ENCODE measurements at regions not wholly inside any gene's neighbourhood (a gene's known extent, or its start where the extent isn't known, plus 50 kb on each side); places are given as distances from the start of the nearest gene placed in this dataset.
A peak's percentile ranks its signal among the peaks of the same experiment; 100 is the strongest.

DNA sequence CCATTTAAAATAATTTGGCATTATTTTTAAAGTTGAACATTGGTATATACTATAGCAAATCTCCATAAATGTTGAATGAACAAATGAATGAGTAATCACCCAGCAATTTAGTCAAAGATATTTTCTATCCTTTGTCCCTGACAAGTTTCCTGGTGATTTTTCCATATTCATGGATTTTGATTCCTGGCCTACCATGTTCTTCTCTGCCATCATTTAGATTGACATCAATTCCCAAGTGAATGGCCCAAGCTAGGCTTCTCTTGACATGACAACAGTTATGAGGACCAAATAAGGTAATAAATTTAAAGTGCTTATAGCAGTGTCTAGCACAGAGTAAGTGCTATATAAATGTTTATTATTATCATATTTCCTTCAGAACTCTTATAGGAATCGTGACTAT is 120.1 kb upstream of the ADGRF1 start:
- no peak for DNase-seq (ENCODE audit: low read depth)
- TF ChIP-seq, protein P1, sequence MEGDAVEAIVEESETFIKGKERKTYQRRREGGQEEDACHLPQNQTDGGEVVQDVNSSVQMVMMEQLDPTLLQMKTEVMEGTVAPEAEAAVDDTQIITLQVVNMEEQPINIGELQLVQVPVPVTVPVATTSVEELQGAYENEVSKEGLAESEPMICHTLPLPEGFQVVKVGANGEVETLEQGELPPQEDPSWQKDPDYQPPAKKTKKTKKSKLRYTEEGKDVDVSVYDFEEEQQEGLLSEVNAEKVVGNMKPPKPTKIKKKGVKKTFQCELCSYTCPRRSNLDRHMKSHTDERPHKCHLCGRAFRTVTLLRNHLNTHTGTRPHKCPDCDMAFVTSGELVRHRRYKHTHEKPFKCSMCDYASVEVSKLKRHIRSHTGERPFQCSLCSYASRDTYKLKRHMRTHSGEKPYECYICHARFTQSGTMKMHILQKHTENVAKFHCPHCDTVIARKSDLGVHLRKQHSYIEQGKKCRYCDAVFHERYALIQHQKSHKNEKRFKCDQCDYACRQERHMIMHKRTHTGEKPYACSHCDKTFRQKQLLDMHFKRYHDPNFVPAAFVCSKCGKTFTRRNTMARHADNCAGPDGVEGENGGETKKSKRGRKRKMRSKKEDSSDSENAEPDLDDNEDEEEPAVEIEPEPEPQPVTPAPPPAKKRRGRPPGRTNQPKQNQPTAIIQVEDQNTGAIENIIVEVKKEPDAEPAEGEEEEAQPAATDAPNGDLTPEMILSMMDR (IDR thresholded peaks at IDR 0.05; ENCODE audit: control insufficient read depth, insufficient read depth, low read depth, low read length, missing control alignments) = no peak
- no peak overlapping the region for H3K4me3 ChIP-seq (ENCODE audit: control insufficient read depth, low read depth, low read length)

DNA sequence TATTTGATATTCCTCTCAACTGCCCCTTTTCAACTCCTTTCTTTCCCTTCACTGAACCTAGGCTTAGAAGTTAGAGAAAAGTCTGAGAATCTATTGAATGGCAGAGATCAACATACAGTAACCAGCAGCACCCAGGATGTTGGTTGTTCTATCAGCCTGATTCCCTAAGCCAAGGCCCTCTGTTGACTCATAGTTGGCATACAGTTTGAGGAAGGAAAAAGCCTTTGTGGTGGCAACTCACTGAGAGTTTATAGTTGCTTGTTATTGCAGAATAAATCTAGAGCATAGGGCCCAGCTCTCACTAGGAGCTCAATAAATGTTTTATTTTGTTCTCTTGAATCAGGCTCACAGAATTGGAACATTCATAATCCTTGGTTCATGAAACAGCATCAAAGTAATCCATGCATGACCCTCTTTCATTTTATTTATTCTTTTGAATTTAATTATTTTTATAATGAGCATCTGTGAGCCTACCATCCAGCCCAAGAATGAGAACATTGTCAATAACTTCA is 119.1 kb upstream of the ADGRF1 start:
- DNase-seq (ENCODE audit: low read depth) = peak; percentile 32
- H3K4me3 ChIP-seq (ENCODE audit: control insufficient read depth, low read depth, low read length) = no peak overlapping the region
- TF ChIP-seq, protein P1 (IDR thresholded peaks at IDR 0.05; ENCODE audit: control insufficient read depth, insufficient read depth, low read depth, low read length, missing control alignments) = no peak

DNA sequence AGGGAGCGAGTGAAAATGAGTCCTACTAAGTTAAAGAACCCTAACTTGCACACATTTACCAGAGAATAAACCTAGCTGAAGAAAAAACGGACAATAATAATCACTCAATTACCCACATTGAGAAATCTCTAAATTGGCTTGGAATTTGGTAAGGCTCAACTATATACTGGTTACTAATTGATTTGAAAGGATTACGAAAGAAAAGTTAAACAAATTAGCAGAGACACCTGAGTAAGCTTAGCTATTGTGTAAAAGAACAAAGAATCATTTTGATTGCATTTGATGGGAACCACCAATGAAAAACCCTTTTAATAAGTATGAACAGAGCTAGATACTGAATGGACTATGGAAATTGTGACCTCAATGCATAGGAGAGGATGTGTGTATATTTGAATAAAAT is 118.6 kb upstream of the ADGRF1 start:
- no peak overlapping the region for H3K4me3 ChIP-seq (ENCODE audit: control insufficient read depth, low read depth, low read length)
- DNase-seq (ENCODE audit: low read depth) = no peak
- TF ChIP-seq, protein P1 (IDR thresholded peaks at IDR 0.05; ENCODE audit: control insufficient read depth, insufficient read depth, low read depth, low read length, missing control alignments) = no peak

DNA sequence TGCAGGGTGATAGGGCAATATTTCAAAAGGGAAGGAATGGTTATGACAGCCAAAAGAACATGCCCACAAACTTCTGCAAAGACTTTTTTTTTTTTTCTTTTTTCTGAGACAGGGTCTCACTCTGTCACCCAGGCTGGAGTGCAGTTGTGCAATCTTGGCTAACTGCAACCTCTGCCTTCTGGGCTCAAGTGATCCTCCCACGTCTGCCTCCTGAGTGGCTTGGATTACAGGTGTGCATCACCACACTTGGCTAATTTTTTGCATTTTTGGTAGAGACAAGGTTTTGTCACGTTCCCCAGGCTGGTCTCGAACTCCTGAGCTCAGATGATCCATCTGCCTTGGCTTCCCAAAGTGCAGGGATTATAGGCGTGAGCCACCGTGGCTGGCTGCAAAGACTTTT is 117.6 kb upstream of the ADGRF1 start:
- TF ChIP-seq, protein P1 (IDR thresholded peaks at IDR 0.05; ENCODE audit: control insufficient read depth, insufficient read depth, low read depth, low read length, missing control alignments) = no peak
- DNase-seq (ENCODE audit: low read depth) = no peak
- no peak overlapping the region for H3K4me3 ChIP-seq (ENCODE audit: control insufficient read depth, low read depth, low read length)

DNA sequence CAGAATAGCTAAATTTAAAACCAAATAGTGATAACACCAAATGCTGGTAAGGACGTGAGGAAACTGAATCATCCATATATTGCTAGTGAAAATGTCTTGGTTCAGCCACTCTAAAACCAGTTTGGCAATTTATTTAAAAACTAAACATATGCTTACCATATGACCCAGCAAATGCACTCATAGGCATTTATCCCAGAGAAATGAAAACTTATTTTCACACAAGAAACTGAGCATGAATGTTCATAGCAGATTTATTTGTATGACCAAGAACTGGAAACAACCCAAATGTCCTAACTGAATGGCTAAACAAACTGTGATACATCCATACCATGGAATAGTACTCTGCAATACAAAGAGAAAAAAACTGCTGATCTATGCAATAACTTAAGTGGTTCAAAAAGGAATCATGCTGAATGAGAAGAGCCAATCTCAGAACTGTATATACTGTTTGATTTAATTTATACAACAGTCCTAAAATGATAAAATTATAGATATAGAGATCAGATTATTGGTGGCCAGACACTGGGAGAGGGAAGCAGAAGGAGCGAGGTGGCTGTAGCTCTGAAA is 115.6 kb upstream of the ADGRF1 start:
- TF ChIP-seq, protein P1 (IDR thresholded peaks at IDR 0.05; ENCODE audit: control insufficient read depth, insufficient read depth, low read depth, low read length, missing control alignments) = no peak
- H3K4me3 ChIP-seq (ENCODE audit: control insufficient read depth, low read depth, low read length) = no peak overlapping the region
- no peak for DNase-seq (ENCODE audit: low read depth)

DNA sequence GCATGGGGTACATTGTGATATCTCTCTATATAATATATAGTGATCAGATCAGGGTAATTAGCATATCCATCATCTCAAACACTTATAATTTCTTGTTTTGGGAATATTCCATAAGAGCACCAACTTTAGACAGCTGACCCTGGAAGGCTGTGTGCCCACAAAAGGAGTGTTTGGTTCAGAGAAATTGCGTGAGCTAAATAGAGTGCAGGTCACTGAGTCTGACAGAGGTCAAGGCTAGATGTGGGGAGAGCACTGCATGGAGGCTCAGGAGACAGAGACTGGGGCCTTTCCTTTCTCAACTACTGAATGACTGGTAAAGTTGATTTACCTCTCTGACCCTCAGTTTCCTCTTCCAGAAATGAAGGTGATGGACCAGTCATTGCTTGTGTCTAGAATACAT is 114.9 kb upstream of the ADGRF1 start:
- TF ChIP-seq, protein P1 (IDR thresholded peaks at IDR 0.05; ENCODE audit: control insufficient read depth, insufficient read depth, low read depth, low read length, missing control alignments) = no peak
- no peak overlapping the region for H3K4me3 ChIP-seq (ENCODE audit: control insufficient read depth, low read depth, low read length)
- DNase-seq (ENCODE audit: low read depth) = no peak
